GM23248 (cell line): ENCODE measurements at regions not wholly inside any gene's neighbourhood (a gene's known extent, or its start where the extent isn't known, plus 50 kb on each side); places are given as distances from the start of the nearest gene placed in this dataset.

Source experiments
- DNase-seq: peaks from one replicate; pipeline ENCODE4 v3.0.0-alpha.2; 2015
- H2AFZ ChIP-seq: fragments of 200-600 bp; sonication (generic); 2 replicates; pipeline ENCODE4 v1.6.1; 2016; ENCODE audit warnings: antibody characterized with exemption
- H3F3A ChIP-seq: fragments of 200-600 bp; sonication (generic); 2 replicates; pipeline ENCODE4 v1.6.1; 2016; ENCODE audit warnings: mild to moderate bottlenecking, antibody characterized with exemption, mixed run types; ENCODE audit not compliant: insufficient read depth
- H3K27ac ChIP-seq: fragments of 200-600 bp; sonication (generic); 2 replicates; pipeline ENCODE4 v1.5.1; 2016; ENCODE audit warnings: mild to moderate bottlenecking
- H3K27me3 ChIP-seq: fragments of 200-600 bp; sonication (generic); replicated peaks from 2 replicates; pipeline ENCODE4 v1.6.1; 2016; ENCODE audit warnings: mild to moderate bottlenecking; ENCODE audit not compliant: insufficient read depth
- H3K36me3 ChIP-seq: fragments of 200-600 bp; sonication (generic); 2 replicates; pipeline ENCODE4 v1.6.1; 2016; ENCODE audit warnings: low read depth, mild to moderate bottlenecking
- H3K4me1 ChIP-seq: fragments of 200-600 bp; sonication (generic); 2 replicates; pipeline ENCODE4 v1.6.1; 2016; ENCODE audit warnings: mild to moderate bottlenecking; ENCODE audit not compliant: insufficient read depth
- H3K4me2 ChIP-seq: fragments of 200-600 bp; sonication (generic); one replicate; pipeline ENCODE4 v1.6.1; 2016; ENCODE audit warnings: mild to moderate bottlenecking; ENCODE audit not compliant: unreplicated experiment
- H3K4me3 ChIP-seq: fragments of 200-600 bp; sonication (generic); 2 replicates; pipeline ENCODE4 v1.5.1; 2016; ENCODE audit warnings: mild to moderate bottlenecking
- H3K79me2 ChIP-seq: fragments of 200-600 bp; sonication (generic); 2 replicates; pipeline ENCODE4 v1.6.1; 2016; ENCODE audit warnings: mild to moderate bottlenecking; ENCODE audit not compliant: insufficient read depth
- H3K9ac ChIP-seq: fragments of 200-600 bp; sonication (generic); 2 replicates; pipeline ENCODE4 v1.6.1; 2016; ENCODE audit warnings: mild to moderate bottlenecking
- H3K9me2 ChIP-seq: fragments of 200-600 bp; sonication (generic); 2 replicates; pipeline ENCODE4 v1.6.1; 2016; ENCODE audit warnings: mixed run types, mild to moderate bottlenecking, moderate library complexity; ENCODE audit not compliant: insufficient read depth
- H3K9me3 ChIP-seq: fragments of 200-600 bp; sonication (generic); one replicate; pipeline ENCODE4 v1.6.1; 2017; ENCODE audit warnings: low read depth
- H4K20me1 ChIP-seq: fragments of 200-600 bp; sonication (generic); 2 replicates; pipeline ENCODE4 v1.6.0; 2016; ENCODE audit not compliant: insufficient read depth
- EZH2 ChIP-seq: fragments of 200-600 bp; sonication (generic); IDR thresholded peaks from 2 replicates; pipeline ENCODE4 v1.6.1; 2018; ENCODE audit warnings: antibody characterized with exemption, mild to moderate bottlenecking; ENCODE audit not compliant: insufficient read depth, poor library complexity, severe bottlenecking
- EZH2phosphoT487 ChIP-seq: fragments of 200-600 bp; sonication (generic); IDR thresholded peaks from 2 replicates; pipeline ENCODE4 v1.6.1; 2018; ENCODE audit warnings: antibody characterized with exemption, moderate library complexity, mild to moderate bottlenecking, low read depth; ENCODE audit not compliant: insufficient read depth
- WGBS, 2 experiments: methylation state at CpG; one replicate each; pipeline ENCODE4 v1.1.6; 2015 to 2017; ENCODE audit warnings: low lambda C conversion rate in 2 of 2, low coverage in 1 of 2; ENCODE audit errors: missing lambda C conversion rate in 2 of 2; 5-methylcytosine and 5-hydroxymethylcytosine counted together
- in situ Hi-C: fragments of 300-500 bp; cut with MboI; formaldehyde crosslinking; loops from 2 replicates; pipeline ENCODE4 v1.15.0; 2020

GRCh38 chr15:47843124-47843663 lies 125.9 kb downstream of the SEMA6D start:
- Histone ChIP-seq H3K4me1 (no peaks in the 10 kb centered on the region), H3K27ac (no peak overlapping the region), H3K9me3 (no peaks in the 10 kb centered on the region), H4K20me1 (no peaks in the 10 kb centered on the region), H3K36me3 (no peaks in the 10 kb centered on the region), H3K27me3 (no peaks in the 10 kb centered on the region; the same call in none of the 2 replicates), H2AFZ (no peak overlapping the region), H3K9me2 (no peaks in the 10 kb centered on the region), H3K4me2 (no peak overlapping the region), H3K79me2 (no peaks in the 10 kb centered on the region), H3K4me3 (no peak overlapping the region), H3K9ac (no peak overlapping the region), H3F3A (no peaks in the 10 kb centered on the region)
- WGBS, 2 experiments = 68 to 76% methylated on average over 4 of the region's 4 CpGs
- in situ Hi-C loops = no loop called here
- no peak for DNase-seq
- TF ChIP-seq EZH2phosphoT487 (no peak), EZH2 (no peak)

DNA sequence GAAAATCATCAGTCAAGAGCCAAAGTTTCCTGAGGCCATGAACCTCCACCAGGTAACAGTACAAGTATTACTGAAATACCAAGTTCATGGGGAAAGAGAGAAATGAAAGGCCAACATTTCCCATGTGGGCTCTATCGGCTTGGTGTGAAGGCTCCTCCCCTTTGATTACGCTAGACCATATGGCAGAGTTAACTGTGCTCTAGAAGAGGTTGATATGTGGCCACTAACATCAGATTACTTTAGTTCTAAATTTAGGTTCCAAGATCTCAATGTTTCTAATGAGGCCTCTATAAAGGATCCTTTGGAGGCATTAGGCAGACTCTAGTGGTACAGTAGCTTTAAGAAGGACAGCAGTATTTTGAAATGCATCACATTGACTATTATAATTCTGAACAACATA lies 127.1 kb downstream of the SEMA6D start:
- no peak overlapping the region for H2AFZ ChIP-seq
- in situ Hi-C loops = no loop called here
- no peak overlapping the region for H3K27ac ChIP-seq
- no peaks in the 10 kb centered on the region for H3K9me3 ChIP-seq
- H3K4me1 ChIP-seq = no peaks in the 10 kb centered on the region
- no peak overlapping the region for H3K4me3 ChIP-seq
- no peak for TF ChIP-seq EZH2phosphoT487
- no peak for TF ChIP-seq EZH2
- no peaks in the 10 kb centered on the region; the same call in none of the 2 replicates for H3K27me3 ChIP-seq
- no peak overlapping the region for H3K9ac ChIP-seq
- no peaks in the 10 kb centered on the region for H3K36me3 ChIP-seq
- DNase-seq = no peak
- no peaks in the 10 kb centered on the region for H3K9me2 ChIP-seq
- H4K20me1 ChIP-seq = no peaks in the 10 kb centered on the region
- WGBS, 2 experiments = 40 to 41% methylated on average over 2 of the region's 2 CpGs
- no peaks in the 10 kb centered on the region for H3F3A ChIP-seq
- no peaks in the 10 kb centered on the region for H3K79me2 ChIP-seq
- no peak overlapping the region for H3K4me2 ChIP-seq

DNA sequence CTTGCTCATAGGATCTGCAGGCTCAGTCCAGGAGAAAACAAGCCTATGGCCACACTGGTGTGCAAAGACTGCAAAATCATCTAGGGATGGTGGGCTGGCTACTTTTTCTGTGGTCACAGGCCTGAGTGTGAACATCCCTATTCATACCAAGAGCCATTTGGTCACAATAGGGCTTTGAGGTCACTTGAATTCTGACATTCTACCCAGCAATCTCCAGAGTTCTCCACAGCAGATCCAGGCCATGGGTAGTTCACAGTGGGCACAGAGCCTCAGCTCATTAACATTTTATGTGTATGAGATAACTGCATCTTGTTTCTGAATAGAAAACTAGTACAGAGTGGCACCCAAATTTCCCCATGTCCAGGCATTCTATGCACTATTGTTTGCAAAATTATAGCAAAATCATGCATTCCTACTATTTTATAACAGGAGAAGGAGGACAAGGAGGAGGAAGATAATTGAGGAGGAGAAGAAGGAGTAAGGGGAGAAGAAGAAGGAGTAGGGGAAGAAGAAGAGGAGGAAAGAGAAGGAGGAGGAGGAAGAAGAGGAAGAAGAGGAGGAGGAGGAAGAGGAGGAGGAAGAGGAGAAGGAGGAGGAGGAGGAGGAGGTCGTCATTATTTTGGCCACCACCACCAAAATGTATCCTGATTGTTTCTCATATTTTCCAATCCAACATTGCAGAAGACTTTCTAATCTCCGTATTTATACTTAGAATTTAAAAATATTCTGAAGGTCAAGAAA lies 129.0 kb downstream of the SEMA6D start:
- in situ Hi-C loops = no loop called here
- H3F3A ChIP-seq = no peaks in the 10 kb centered on the region
- no peak overlapping the region for H3K4me2 ChIP-seq
- no peaks in the 10 kb centered on the region for H3K9me2 ChIP-seq
- no peaks in the 10 kb centered on the region for H3K4me1 ChIP-seq
- no peak overlapping the region for H3K27ac ChIP-seq
- H4K20me1 ChIP-seq = no peaks in the 10 kb centered on the region
- H3K9me3 ChIP-seq = no peaks in the 10 kb centered on the region
- H3K27me3 ChIP-seq = no peaks in the 10 kb centered on the region; the same call in none of the 2 replicates
- H3K4me3 ChIP-seq = no peak overlapping the region
- H3K79me2 ChIP-seq = no peaks in the 10 kb centered on the region
- WGBS, 2 experiments = 31 to 43% methylated on average over 1 to 2 of the region's 2 CpGs
- H2AFZ ChIP-seq = no peak overlapping the region
- TF ChIP-seq EZH2 = no peak
- no peak for TF ChIP-seq EZH2phosphoT487
- H3K36me3 ChIP-seq = no peaks in the 10 kb centered on the region
- H3K9ac ChIP-seq = no peak overlapping the region
- no peak for DNase-seq

- H3K27me3 ChIP-seq = no peaks in the 10 kb centered on the region; the same call in none of the 2 replicates
- no peaks in the 10 kb centered on the region for H3F3A ChIP-seq
- no peak overlapping the region for H3K9ac ChIP-seq
- TF ChIP-seq EZH2 (no peak), EZH2phosphoT487 (no peak)
- no peaks in the 10 kb centered on the region for H4K20me1 ChIP-seq
- no peak overlapping the region for H3K4me2 ChIP-seq
- WGBS, 2 experiments = 52 to 61% methylated on average over 3 of the region's 3 CpGs
- no peak for DNase-seq
- H3K27ac ChIP-seq = no peak overlapping the region
- H3K9me2 ChIP-seq = no peaks in the 10 kb centered on the region
- H3K4me3 ChIP-seq = no peak overlapping the region
- H2AFZ ChIP-seq = no peak overlapping the region
- in situ Hi-C loops = no loop called here
- no peaks in the 10 kb centered on the region for H3K79me2 ChIP-seq
- no peaks in the 10 kb centered on the region for H3K4me1 ChIP-seq
- no peaks in the 10 kb centered on the region for H3K9me3 ChIP-seq
- no peaks in the 10 kb centered on the region for H3K36me3 ChIP-seq
These were observed 129.6 kb downstream of the SEMA6D start for GRCh38 chr15:47846876-47847275.
